Pancreas (tissue), 10 donors: ENCODE measurements at regions not wholly inside any gene's neighbourhood (a gene's known extent, or its start where the extent isn't known, plus 50 kb on each side); places are given as distances from the start of the nearest gene placed in this dataset.

Experiments
- ATAC-seq, 4 donors: fragments of 200-7000 bp; cut with Tn5 transposase; one replicate each; pipeline versions ENCODE4 v1.8.0 to v1.9.1; 2020; ENCODE audit warnings: mild to moderate bottlenecking in 4 of 4, moderate library complexity in 4 of 4
- DNase-seq, 6 donors: peaks; one replicate each; pipeline ENCODE4 v3.0.0-alpha.2; 2020
- FAIRE-seq: peaks from 2 replicates; lab custom pipeline; 2012; peaks lifted over from hg19 to GRCh38; lab: Jason Lieb, UNC
- H3K27ac ChIP-seq, 4 donors: fragments of 200-600 bp; sonication (generic); 1 replicate in 3 of 4; 2 replicates in 1 of 4; pipeline versions ENCODE4 v1.5.0 to v1.8.0; 2020
- H3K27me3 ChIP-seq, 4 donors: fragments of 200-600 bp; one replicate each; pipeline ENCODE4 v1.8.0; 2021
- H3K36me3 ChIP-seq, 3 donors: fragments of 200-600 bp; sonication (generic) in 1 of 3; one replicate each; pipeline versions ENCODE4 v1.5.0 to v1.8.0; 2020 to 2021
- H3K4me1 ChIP-seq, 3 donors: fragments of 200-600 bp; one replicate each; pipeline ENCODE4 v1.8.0; 2021
- H3K4me3 ChIP-seq, 4 donors: fragments of 200-600 bp; sonication (generic) in 2 of 4; one replicate each; pipeline versions ENCODE4 v1.5.0 to v1.8.0; 2020 to 2021
- H3K9me3 ChIP-seq, 4 donors: fragments of 200-600 bp; one replicate each; pipeline ENCODE4 v1.8.0; 2021
- CTCF ChIP-seq, 4 donors: fragments of 200-600 bp; sonication (generic) in 3 of 4; IDR thresholded peaks; one replicate each; pipeline versions ENCODE4 v1.5.0 to v1.8.0; 2021; ENCODE audit warnings: antibody characterized with exemption in 4 of 4
- WGBS, 2 donors: extraction: QIAGEN DNeasy Blood & Tissue Kit; methylation state at CpG; one replicate each; pipeline ENCODE4 v1.1.7; 2013; 5-methylcytosine and 5-hydroxymethylcytosine counted together
- intact Hi-C, 3 donors: fragments of 100-400 bp; cut with DNase I; formaldehyde crosslinking; loops; one replicate each; pipeline versions ENCODE4 v1.11.1 to v1.14.2; 2022
- donor health status: healthy with polysubstance abuse.
- donor health status: DM: no; HTN: no; CAD: no; lungs with moderate emphysema.
- donor health status: DM: no; HTN: no; CAD: no.
- donor health status: control.
- donor health status: control.
- donor health status: Bipolar disorder and iron deficiency.
- donor health status: DM: yes; HTN: yes; CAD: no.
- donor health status: DM: no; HTN: no; CAD: no.
- donor health status: DM: no; HTN: no; CAD: no.
- donor health status: DM: yes; HTN: yes; CAD: no.

GRCh38 chr18:78115896-78116561 is 863.6 kb upstream of the SALL3 start:
- FAIRE-seq (no peak), DNase-seq (no peak), ATAC-seq (no peak)
- intact Hi-C loops = no loop called here
- Histone ChIP-seq H3K27ac (no peak overlapping the region), H3K36me3 (no peaks in the 10 kb centered on the region), H3K27me3 (no peaks in the 10 kb centered on the region), H3K4me1 (no peaks in the 10 kb centered on the region), H3K4me3 (no peak overlapping the region), H3K9me3 (no peaks in the 10 kb centered on the region)
- TF ChIP-seq CTCF (IDR thresholded peaks at IDR 0.05) = no peak
- 28 to 35% methylated on average over 1 of the region's 1 CpG for WGBS, 2 donors

- no peaks in the 10 kb centered on the region for H3K27me3 ChIP-seq
- DNase-seq = no peak
- FAIRE-seq = no peak
- no peak for TF ChIP-seq CTCF (IDR thresholded peaks at IDR 0.05)
- no peaks in the 10 kb centered on the region for H3K9me3 ChIP-seq
- intact Hi-C loops = no loop called here
- no peak for ATAC-seq
- no peak overlapping the region for H3K27ac ChIP-seq
- 57 to 70% methylated on average over 23 to 24 of the region's 24 CpGs for WGBS, 2 donors
- H3K4me1 ChIP-seq = no peaks in the 10 kb centered on the region
- H3K36me3 ChIP-seq = no peaks in the 10 kb centered on the region
- H3K4me3 ChIP-seq = no peak overlapping the region
Measured at GRCh38 chr18:78123144-78123909, 856.3 kb upstream of the SALL3 start.

- 63 to 74% methylated on average over 34 of the region's 34 CpGs for WGBS, 2 donors
- DNase-seq (no peak), FAIRE-seq (no peak), ATAC-seq (no peak)
- H3K27ac ChIP-seq = no peak overlapping the region
- intact Hi-C loops = no loop called here
- no peaks in the 10 kb centered on the region for H3K27me3 ChIP-seq
- no peaks in the 10 kb centered on the region for H3K9me3 ChIP-seq
- H3K4me3 ChIP-seq = no peak overlapping the region
- no peak for TF ChIP-seq CTCF (IDR thresholded peaks at IDR 0.05)
- no peaks in the 10 kb centered on the region for H3K36me3 ChIP-seq
- no peaks in the 10 kb centered on the region for H3K4me1 ChIP-seq
Measured at GRCh38 chr18:78123926-78124797, 855.5 kb upstream of the SALL3 start.

- H3K27ac ChIP-seq = no peak overlapping the region
- no peak for TF ChIP-seq CTCF (IDR thresholded peaks at IDR 0.05)
- no peaks in the 10 kb centered on the region for H3K36me3 ChIP-seq
- 72 to 77% methylated on average over 7 of the region's 7 CpGs for WGBS, 2 donors
- intact Hi-C loops = no loop called here
- FAIRE-seq (no peak), DNase-seq (no peak), ATAC-seq (no peak)
- no peaks in the 10 kb centered on the region for H3K4me1 ChIP-seq
- H3K4me3 ChIP-seq = no peak overlapping the region
- H3K9me3 ChIP-seq = no peaks in the 10 kb centered on the region
- no peaks in the 10 kb centered on the region for H3K27me3 ChIP-seq
Measured at GRCh38 chr18:78125206-78125896, 854.3 kb upstream of the SALL3 start.
